ENCODE measurements at regions not wholly inside any gene's neighbourhood (a gene's known extent, or its start where the extent isn't known, plus 50 kb on each side); places are given as distances from the start of the nearest gene placed in this dataset.

DNA sequence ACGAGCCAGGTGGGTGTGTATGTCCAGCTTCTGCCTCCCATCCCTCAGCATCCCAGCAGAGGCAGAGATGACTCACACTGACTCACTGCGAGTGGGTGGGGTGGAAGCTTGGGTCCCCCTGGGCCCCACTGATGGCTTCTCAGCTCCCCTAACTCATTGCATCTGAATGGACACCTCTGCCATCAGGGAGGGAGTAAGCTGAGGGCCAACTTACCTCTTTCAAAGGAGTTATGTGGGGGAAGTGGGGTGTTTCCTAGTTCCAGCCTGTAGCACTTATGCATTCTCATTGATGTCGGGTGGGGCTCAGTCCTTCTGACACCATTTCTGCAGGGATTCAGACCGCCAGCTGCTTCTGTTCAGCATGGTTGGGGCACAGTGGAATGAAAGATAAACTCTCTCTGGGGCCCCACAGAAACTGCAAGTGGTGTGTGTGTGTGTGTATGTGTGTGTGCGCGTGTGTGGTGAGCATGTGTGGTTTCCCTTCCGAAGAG lies 1425.8 kb downstream of the TBC1D22A start:
- TF ChIP-seq POLR2A (IDR thresholded peaks at IDR 0.05) (no peak), CTCF (IDR thresholded peaks at IDR 0.05) (no peak)
